NCI-H2227 treated with DMSO at 0.1 percent for 48 hours (cell line): ENCODE measurements at regions not wholly inside any gene's neighbourhood (a gene's known extent, or its start where the extent isn't known, plus 50 kb on each side); places are given as distances from the start of the nearest gene placed in this dataset.
"Not testable (repeated sequence)": the region's sequence is repeated elsewhere in the genome, so short reads cannot be mapped to it uniquely, and the experiment has no call there.

Experiments
- DNase-seq: peaks from one replicate; lab custom pipeline; 2025; lab: John Stamatoyannopoulos, UW

GRCh38 chr15:75792236-75792635, 51.0 kb upstream of the UBE2Q2 start:
- DNase-seq: not testable (repeated sequence)

GRCh38 chr15:75791337-75791713, 51.9 kb upstream of the UBE2Q2 start:
- no peak for DNase-seq

- no peak for DNase-seq
Measured at GRCh38 chr15:75790631-75791336, 52.5 kb upstream of the UBE2Q2 start.

- DNase-seq: no peak
Measured at GRCh38 chr15:75786575-75786947, 56.7 kb upstream of the UBE2Q2 start.

- DNase-seq: peak; percentile 73
Measured at GRCh38 chr15:75785771-75786574, 57.3 kb upstream of the UBE2Q2 start.

- not testable (repeated sequence) for DNase-seq
Measured at GRCh38 chr15:75784511-75785480, 58.5 kb upstream of the UBE2Q2 start.

- DNase-seq: not testable (repeated sequence)
Measured at GRCh38 chr15:75783566-75783965, 59.7 kb upstream of the UBE2Q2 start.

GRCh38 chr15:75782926-75783325, 60.3 kb upstream of the UBE2Q2 start:
- no peak for DNase-seq

- not testable (repeated sequence) for DNase-seq
Measured at GRCh38 chr15:75780995-75781394, 62.3 kb upstream of the UBE2Q2 start.

- no peak for DNase-seq
Measured at GRCh38 chr15:75779504-75779903, 63.7 kb upstream of the UBE2Q2 start.

GRCh38 chr15:75776871-75777610, 64.4 kb upstream of the CSPG4 start:
- DNase-seq: not testable (repeated sequence)

GRCh38 chr15:75776065-75776423, 63.4 kb upstream of the CSPG4 start:
- DNase-seq: no peak

GRCh38 chr15:75775296-75776064, 62.8 kb upstream of the CSPG4 start:
- no peak for DNase-seq

GRCh38 chr15:75773974-75774373, 61.3 kb upstream of the CSPG4 start:
- not testable (repeated sequence) for DNase-seq

- DNase-seq: not testable (repeated sequence)
Measured at GRCh38 chr15:75771054-75771453, 58.4 kb upstream of the CSPG4 start.

- no peak for DNase-seq
Measured at GRCh38 chr15:75770131-75770530, 57.5 kb upstream of the CSPG4 start.

- DNase-seq: not testable (repeated sequence)
Measured at GRCh38 chr15:75768526-75768925, 55.9 kb upstream of the CSPG4 start.

- not testable (repeated sequence) for DNase-seq
Measured at GRCh38 chr15:75765551-75766305, 53.1 kb upstream of the CSPG4 start.

GRCh38 chr15:75764845-75765550, 52.4 kb upstream of the CSPG4 start:
- not testable (repeated sequence) for DNase-seq
